GF-D8 (cell line): ENCODE measurements at regions not wholly inside any gene's neighbourhood (a gene's known extent, or its start where the extent isn't known, plus 50 kb on each side); places are given as distances from the start of the nearest gene placed in this dataset.

ENCODE experiments used
- DNase-seq: peaks from one replicate; lab custom pipeline; 2025; lab: John Stamatoyannopoulos, UW

GRCh38 chr10:111890046-111890445, 293.5 kb downstream of the GPAM start:
- no peak for DNase-seq

DNA sequence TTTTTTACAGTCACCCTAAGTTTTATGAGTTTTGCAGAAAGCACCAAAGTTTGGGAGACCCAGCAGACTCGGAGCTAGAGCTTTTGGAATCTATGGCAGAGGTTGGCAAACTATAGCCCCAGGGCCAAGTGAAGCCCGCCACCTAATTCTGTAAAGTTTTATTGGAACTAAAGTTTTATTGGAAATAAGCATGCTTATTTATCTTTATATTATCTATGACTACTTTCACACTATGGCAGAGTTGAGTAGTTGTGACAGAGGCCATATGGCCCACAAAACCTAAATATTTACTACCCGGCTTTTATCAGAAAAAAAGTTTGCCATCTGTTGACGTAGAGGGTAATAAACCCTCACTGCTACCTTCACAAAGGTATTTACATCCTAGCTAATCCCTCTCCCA, 267.6 kb downstream of the GPAM start:
- DNase-seq, result no peak

GRCh38 chr10:111921821-111922220, 261.7 kb downstream of the GPAM start:
- no peak for DNase-seq

GRCh38 chr10:111923032-111923431, 260.5 kb downstream of the GPAM start:
- no peak for DNase-seq

- DNase-seq, result no peak
Measured at GRCh38 chr10:111926286-111926685, 257.3 kb downstream of the GPAM start.

- DNase-seq, result no peak
Measured at GRCh38 chr10:111933937-111934336, 249.6 kb downstream of the GPAM start.

DNA sequence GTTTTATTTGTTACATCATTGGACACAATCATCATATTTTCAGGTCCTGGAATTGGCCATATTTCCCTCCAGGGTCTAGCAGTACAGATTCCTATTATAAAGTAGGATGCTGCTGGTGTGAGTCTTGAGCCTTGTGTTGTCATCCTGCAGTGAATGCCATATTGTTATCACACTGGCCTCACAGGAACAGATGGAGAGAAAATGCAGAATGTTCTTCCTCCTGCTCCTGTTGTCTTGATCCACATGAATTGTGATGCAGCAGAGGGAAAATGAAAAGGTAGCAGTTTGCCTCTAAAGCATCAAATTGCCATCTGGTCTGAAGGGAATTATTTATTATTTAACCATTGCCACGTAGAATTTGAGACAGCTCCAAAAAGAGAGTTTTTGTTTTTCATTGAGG, 248.6 kb downstream of the GPAM start:
- DNase-seq, result no peak

DNA sequence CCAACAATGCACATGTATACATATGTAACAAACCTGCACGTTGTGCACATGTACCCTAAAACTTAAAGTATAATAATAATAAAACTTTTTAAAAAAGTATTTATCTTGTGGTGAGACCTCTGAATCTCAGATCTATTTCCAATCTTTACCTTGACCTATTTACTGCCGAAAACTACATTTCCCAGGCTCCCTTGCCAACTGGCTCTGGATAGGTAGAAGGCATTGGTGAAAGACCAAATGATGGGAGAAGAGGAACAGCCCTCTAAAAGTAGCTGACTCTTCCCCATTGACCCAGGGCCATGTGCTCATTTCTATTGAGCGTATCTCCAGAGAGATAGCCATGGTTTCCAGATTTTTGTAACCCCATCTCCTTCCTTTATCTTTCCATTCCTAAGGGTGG, 247.4 kb downstream of the GPAM start:
- DNase-seq, result no peak

DNA sequence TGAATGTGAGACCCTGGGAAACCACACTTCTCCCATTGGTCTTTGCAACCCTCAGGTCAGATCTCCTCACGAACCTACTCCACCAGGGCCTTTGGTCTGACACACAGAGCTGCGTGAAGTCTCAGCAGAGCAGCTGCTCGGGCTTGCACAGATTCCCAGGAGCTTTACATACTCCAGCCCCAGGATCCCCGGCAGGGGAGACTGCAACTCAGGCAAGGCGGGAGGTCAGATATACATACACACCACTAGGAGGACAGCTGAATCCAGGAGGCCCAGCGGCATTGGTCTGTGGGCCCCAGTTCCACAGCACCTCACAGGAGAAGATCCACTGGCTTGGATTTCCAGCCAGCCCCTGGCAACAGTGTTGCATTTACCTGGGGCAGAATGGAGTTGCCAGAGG, 239.2 kb downstream of the GPAM start:
- DNase-seq, result no peak

DNA sequence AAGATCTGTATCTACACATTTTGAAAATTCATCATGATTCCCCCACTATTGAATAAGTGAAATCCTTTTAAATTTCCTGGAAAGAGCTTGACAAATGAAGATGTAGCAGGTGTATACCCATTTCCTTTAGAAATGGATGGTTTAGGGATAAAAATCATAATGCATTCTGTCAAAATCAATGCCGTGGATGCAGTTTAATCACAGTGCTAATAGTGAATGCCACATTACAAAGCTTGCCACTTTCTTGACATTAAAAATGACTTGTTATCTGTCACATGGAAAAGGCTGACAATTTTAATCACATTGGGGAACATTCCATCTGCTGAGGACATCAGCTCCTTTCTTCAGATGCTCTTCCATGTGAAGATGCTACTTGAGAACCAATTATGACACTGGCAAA, 229.6 kb downstream of the GPAM start:
- no peak for DNase-seq

DNA sequence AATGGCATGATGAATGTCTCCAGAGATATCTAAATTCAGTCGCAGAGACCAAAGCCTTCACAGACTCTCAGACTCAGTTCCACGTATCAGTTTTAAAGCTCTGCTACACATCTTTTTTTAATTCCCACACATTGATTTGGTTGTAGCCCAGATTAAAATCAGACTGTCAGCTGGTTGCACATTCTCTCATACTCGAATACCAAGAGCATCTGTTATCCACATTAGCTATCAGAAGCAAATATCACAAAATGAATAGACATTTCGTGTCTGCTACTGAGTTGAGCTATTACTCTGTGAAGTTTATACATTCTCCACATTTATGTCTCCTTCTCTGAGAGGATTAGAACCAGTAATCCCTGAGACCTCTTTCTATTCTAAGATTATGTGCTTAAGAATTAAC, 229.2 kb downstream of the GPAM start:
- DNase-seq, result no peak

- no peak for DNase-seq
Measured at GRCh38 chr10:111956841-111957240, 226.7 kb downstream of the GPAM start.

- DNase-seq, result no peak
Measured at GRCh38 chr10:111962951-111963350, 220.6 kb downstream of the GPAM start.

GRCh38 chr10:111967116-111967515, 216.4 kb downstream of the GPAM start:
- no peak for DNase-seq

GRCh38 chr10:111967547-111967946, 216.0 kb downstream of the GPAM start:
- no peak for DNase-seq

GRCh38 chr10:111968647-111969046, 214.9 kb downstream of the GPAM start:
- DNase-seq, result no peak

DNA sequence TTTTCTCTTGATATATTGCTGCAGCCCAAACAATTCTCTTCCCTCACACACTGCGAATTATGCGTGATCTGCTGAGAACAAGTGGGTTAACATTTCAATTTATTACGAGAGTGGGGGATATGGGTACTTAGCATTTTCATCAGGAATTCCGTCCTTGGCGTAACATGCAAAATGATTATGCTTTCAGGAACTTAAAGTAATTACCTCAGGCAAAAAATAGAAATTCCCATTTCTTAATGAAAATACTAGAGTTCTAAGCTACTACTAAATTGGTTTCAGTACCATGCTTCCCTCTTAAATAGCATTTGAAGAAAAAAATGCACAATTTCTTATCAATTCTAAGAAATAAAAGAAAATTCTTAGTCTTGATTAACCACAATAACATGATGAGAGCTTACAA, 213.5 kb downstream of the GPAM start:
- no peak for DNase-seq

GRCh38 chr10:111972109-111972508, 211.5 kb downstream of the GPAM start:
- no peak for DNase-seq

DNA sequence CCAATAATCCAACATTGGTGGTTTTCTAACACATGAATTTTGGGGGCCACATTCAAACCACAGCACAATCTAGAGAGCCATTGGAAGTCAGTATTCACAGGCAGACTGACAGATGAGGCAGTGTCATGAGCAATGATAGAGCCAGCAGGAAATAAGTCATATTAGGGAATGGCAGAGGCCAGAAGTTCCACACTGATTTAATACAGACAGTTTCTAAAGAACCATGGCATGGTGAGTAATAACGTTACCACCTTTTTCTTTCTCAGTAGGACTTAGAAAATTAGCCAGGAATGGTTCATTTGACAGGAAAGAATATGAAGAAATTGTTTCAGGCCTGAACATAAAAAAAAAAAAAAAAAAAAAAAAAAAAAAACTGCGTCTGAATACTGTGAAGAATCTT, 210.3 kb downstream of the GPAM start:
- no peak for DNase-seq

GRCh38 chr10:111973826-111974225, 209.7 kb downstream of the GPAM start:
- DNase-seq, result no peak

DNA sequence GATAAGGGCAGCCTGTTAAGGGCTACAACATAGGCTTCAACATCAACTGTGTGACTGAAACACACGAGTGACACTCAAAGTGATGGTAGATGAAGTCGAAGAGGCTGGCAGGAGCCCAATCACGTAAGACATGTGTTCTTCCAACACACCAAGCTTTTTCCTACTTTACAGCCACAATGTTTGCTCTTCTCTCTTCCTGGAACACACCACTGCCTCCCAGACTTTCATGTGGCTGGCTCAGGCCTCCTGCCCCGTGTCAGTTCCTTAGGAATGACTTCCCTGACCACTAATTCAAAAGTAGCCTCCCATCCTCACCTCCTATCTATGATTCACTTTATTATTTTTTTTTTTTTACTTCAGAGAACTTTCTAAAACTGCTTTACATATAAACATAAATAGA, 209.2 kb downstream of the GPAM start:
- DNase-seq, result no peak

DNA sequence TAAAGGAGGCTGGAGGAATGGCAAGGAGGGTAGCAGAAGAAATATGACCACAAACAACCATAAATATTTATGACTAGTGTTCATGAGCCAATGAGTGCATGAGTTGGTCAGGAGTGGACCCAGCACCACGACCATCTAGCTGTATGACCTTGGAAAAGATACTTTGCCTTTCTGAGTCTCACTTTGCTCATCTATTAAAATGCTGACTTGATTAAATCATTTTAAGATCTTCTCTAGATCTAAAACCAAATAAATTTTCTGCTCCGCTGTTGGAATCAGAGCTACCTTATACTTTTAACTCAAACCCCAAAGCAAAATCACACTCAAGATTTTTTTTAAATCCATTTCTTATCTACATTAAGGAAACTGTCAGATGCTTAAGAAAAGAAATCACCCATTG, 207.0 kb downstream of the GPAM start:
- no peak for DNase-seq

DNA sequence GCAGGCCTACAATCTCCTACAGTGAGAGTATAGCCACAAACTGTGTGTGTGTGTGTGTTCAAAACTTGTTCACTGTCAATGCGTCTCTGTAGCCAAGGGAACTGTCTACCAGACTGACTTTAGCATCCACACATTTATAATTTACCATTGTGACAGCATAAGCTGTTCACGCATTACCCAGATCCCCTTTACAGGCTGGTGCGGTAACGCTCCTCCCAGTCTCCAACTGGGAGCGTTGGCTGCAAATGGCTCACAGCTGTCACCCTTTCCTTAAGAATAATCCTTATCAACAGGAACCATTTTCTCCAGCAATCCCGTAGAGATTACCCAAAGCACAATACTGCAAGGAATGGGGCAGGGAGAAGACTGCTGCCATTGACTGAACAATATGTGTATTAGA, 199.5 kb downstream of the GPAM start:
- no peak for DNase-seq

DNA sequence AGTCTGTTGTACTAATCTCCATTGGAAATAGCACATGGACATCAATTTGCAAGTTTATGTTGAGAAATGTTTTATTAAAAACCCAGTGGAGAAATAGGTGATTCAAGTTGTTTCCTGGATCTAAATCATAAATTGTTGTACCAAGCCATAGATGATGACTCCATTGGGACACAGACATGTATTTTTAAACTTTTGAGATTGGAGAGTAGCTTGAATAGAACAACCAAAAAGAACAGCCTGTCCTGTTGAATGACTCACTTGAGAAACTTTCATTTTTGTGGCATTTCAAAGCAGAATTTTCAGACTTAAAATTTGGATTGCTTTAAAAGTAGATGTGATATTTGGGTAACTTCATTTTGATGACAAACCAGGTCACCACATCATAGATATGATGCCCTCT, 197.5 kb downstream of the GPAM start:
- no peak for DNase-seq

GRCh38 chr10:111988646-111989045, 194.9 kb downstream of the GPAM start:
- no peak for DNase-seq
